WTC11 (cell line): ENCODE measurements at regions not wholly inside any gene's neighbourhood (a gene's known extent, or its start where the extent isn't known, plus 50 kb on each side); places are given as distances from the start of the nearest gene placed in this dataset.

Experiments
- CTCF ChIP-seq: fragments of 200-600 bp; IDR thresholded peaks from 2 replicates; pipeline ENCODE4 v1.8.0; 2022; ENCODE audit warnings: antibody characterized with exemption
- FOXP1 ChIP-seq: sonication (generic); formaldehyde crosslinking; IDR thresholded peaks from 2 replicates; pipeline ENCODE4 v1.8.0; 2022; ENCODE audit warnings: missing genetic modification reagents, mild to moderate bottlenecking, moderate library complexity, borderline replicate concordance
- NR3C1 ChIP-seq: sonication (generic); formaldehyde crosslinking; conservative IDR thresholded peaks from 2 replicates; pipeline ENCODE4 v1.8.1; 2023; ENCODE audit warnings: low read depth, mild to moderate bottlenecking, missing genetic modification reagents

- TF ChIP-seq CTCF, result no peak
- TF ChIP-seq NR3C1, result no peak
- TF ChIP-seq FOXP1 (CRISPR knock-in tag), result no peak
These were observed 1313.1 kb downstream of the CDH11 start for GRCh38 chr16:63808730-63809129.
